DOHH2 (cell line): ENCODE measurements at regions not wholly inside any gene's neighbourhood (a gene's known extent, or its start where the extent isn't known, plus 50 kb on each side); places are given as distances from the start of the nearest gene placed in this dataset.

Experiments
- H3F3A ChIP-seq: fragments of 200-600 bp; sonication (generic), shearing (Covaris generic); 2 replicates; pipeline ENCODE4 v1.6.0; 2016; ENCODE audit warnings: antibody characterized with exemption, mild to moderate bottlenecking; ENCODE audit not compliant: control insufficient read depth, insufficient read depth
- H3K27ac ChIP-seq: fragments of 200-600 bp; sonication (generic); 2 replicates; pipeline ENCODE4 v1.5.1; 2014; ENCODE audit warnings: low read depth, mild to moderate bottlenecking, low read length, moderate library complexity
- H3K27me3 ChIP-seq: fragments of 200-600 bp; sonication (generic); 2 replicates; pipeline ENCODE4 v1.6.1; 2014; ENCODE audit warnings: mild to moderate bottlenecking, low read length, mixed read lengths; ENCODE audit not compliant: control insufficient read depth
- H3K36me3 ChIP-seq: fragments of 200-600 bp; sonication (generic); 2 replicates; pipeline ENCODE4 v1.6.1; 2014; ENCODE audit warnings: mild to moderate bottlenecking, low read length, moderate library complexity, mixed read lengths; ENCODE audit not compliant: control insufficient read depth
- H3K4me1 ChIP-seq: fragments of 200-600 bp; sonication (generic); 2 replicates; pipeline ENCODE4 v1.6.1; 2014; ENCODE audit warnings: mild to moderate bottlenecking, low read length, mixed read lengths; ENCODE audit not compliant: control insufficient read depth
- H3K4me2 ChIP-seq: fragments of 200-600 bp; sonication (generic); 2 replicates; pipeline ENCODE4 v1.6.0; 2014; ENCODE audit warnings: mild to moderate bottlenecking, low read length, moderate library complexity
- H3K4me3 ChIP-seq: fragments of 200-600 bp; sonication (generic); 2 replicates; pipeline ENCODE4 v1.5.1; 2014; ENCODE audit warnings: mild to moderate bottlenecking, low read length, mixed read lengths
- H3K79me2 ChIP-seq: fragments of 200-600 bp; sonication (generic); 2 replicates; pipeline ENCODE4 v1.6.1; 2014; ENCODE audit warnings: mild to moderate bottlenecking, low read length, mixed read lengths; ENCODE audit not compliant: control insufficient read depth
- H3K9me2 ChIP-seq: fragments of 200-600 bp; sonication (generic); replicated peaks from 2 replicates; pipeline ENCODE4 v1.6.1; 2014; ENCODE audit warnings: mild to moderate bottlenecking, low read length, mixed read lengths; ENCODE audit not compliant: control insufficient read depth
- H3K9me3 ChIP-seq: fragments of 200-600 bp; sonication (generic); 2 replicates; pipeline ENCODE4 v1.6.1; 2014; ENCODE audit warnings: antibody characterized with exemption, low read length, mixed read lengths; ENCODE audit not compliant: control insufficient read depth, insufficient read depth
- H4K20me1 ChIP-seq: fragments of 200-600 bp; sonication (generic); 2 replicates; pipeline ENCODE4 v1.6.0; 2014; ENCODE audit warnings: low read depth, mild to moderate bottlenecking, antibody characterized with exemption, low read length, moderate library complexity; ENCODE audit not compliant: control insufficient read depth, insufficient read depth
- CTCF ChIP-seq: fragments of 200-600 bp; sonication (generic); IDR thresholded peaks from one replicate; pipeline ENCODE4 v1.5.1; 2014; ENCODE audit warnings: antibody characterized with exemption, mild to moderate bottlenecking, low read depth, low read length; ENCODE audit not compliant: poor library complexity, severe bottlenecking
- EZH2phosphoT487 ChIP-seq: fragments of 200-600 bp; sonication (generic); IDR thresholded peaks from 2 replicates; pipeline ENCODE4 v1.6.1; 2017; ENCODE audit warnings: borderline replicate concordance, mild to moderate bottlenecking, antibody characterized with exemption, low read length, moderate library complexity, mixed read lengths

- TF ChIP-seq EZH2phosphoT487 (no peak), CTCF (no peak)
- no peaks in the 10 kb centered on the region for H3K9me3 ChIP-seq
Measured at GRCh38 chr4:24364249-24364648, 220.1 kb downstream of the DHX15 start.

GRCh38 chr4:24363751-24364150 lies 220.6 kb downstream of the DHX15 start:
- Histone ChIP-seq H3K4me1 (no peaks in the 10 kb centered on the region), H3F3A (no peaks in the 10 kb centered on the region), H4K20me1 (no peaks in the 10 kb centered on the region), H3K4me2 (no peak overlapping the region), H3K36me3 (no peaks in the 10 kb centered on the region), H3K79me2 (no peaks in the 10 kb centered on the region), H3K9me2 (no peaks in the 10 kb centered on the region), H3K27ac (no peak overlapping the region), H3K27me3 (no peaks in the 10 kb centered on the region; the same call in 1 of the 2 replicates), H3K9me3 (no peaks in the 10 kb centered on the region), H3K4me3 (no peak overlapping the region)
- TF ChIP-seq EZH2phosphoT487 (no peak), CTCF (no peak)

More at GRCh38 chr4:24364249-24364648, 220.1 kb downstream of the DHX15 start:
- no peaks in the 10 kb centered on the region for H3K9me2 ChIP-seq
- no peaks in the 10 kb centered on the region for H3K4me1 ChIP-seq
- no peaks in the 10 kb centered on the region for H4K20me1 ChIP-seq
- no peaks in the 10 kb centered on the region for H3K79me2 ChIP-seq
- H3K4me2 ChIP-seq: no peak overlapping the region
- no peak overlapping the region for H3K27ac ChIP-seq
- no peaks in the 10 kb centered on the region for H3F3A ChIP-seq
- H3K4me3 ChIP-seq: no peak overlapping the region
- no peaks in the 10 kb centered on the region for H3K27me3 ChIP-seq
- no peaks in the 10 kb centered on the region for H3K36me3 ChIP-seq

GRCh38 chr4:24352112-24352511 lies 232.2 kb downstream of the DHX15 start:
- no peak for TF ChIP-seq CTCF
- no peak for TF ChIP-seq EZH2phosphoT487
- H4K20me1 ChIP-seq: no peaks in the 10 kb centered on the region
- no peaks in the 10 kb centered on the region for H3K9me2 ChIP-seq
- no peaks in the 10 kb centered on the region for H3K79me2 ChIP-seq
- no peak overlapping the region for H3K4me2 ChIP-seq
- H3K27ac ChIP-seq: no peak overlapping the region
- H3K36me3 ChIP-seq: no peaks in the 10 kb centered on the region
- H3K4me3 ChIP-seq: no peak overlapping the region
- H3K9me3 ChIP-seq: peaks cover 3% of the 10 kb centered on the region
- H3K27me3 ChIP-seq: no peaks in the 10 kb centered on the region
- no peaks in the 10 kb centered on the region for H3K4me1 ChIP-seq
- no peaks in the 10 kb centered on the region for H3F3A ChIP-seq
